ENCODE measurements at regions not wholly inside any gene's neighbourhood (a gene's known extent, or its start where the extent isn't known, plus 50 kb on each side); places are given as distances from the start of the nearest gene placed in this dataset.

DNA sequence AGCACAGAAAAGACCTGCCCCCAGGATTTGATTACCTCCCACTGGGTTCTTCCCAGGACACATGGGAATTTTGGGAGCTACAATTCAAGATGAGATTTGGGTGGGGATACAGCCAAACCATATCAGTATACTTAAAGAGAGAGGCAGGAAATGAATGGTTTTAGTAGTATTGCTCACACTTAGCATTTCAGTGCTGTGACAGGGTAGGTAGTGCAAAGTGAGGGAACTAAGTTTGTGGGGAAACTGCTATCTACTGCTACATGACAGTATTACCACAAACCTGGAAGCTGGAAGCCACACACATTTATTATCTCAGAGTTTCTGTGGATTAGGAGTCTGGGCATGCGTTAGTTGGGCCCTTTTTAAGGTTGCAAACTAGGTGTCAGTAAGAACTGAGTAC, 450.7 kb downstream of the LPIN1 start:
- TF ChIP-seq, protein P1, sequence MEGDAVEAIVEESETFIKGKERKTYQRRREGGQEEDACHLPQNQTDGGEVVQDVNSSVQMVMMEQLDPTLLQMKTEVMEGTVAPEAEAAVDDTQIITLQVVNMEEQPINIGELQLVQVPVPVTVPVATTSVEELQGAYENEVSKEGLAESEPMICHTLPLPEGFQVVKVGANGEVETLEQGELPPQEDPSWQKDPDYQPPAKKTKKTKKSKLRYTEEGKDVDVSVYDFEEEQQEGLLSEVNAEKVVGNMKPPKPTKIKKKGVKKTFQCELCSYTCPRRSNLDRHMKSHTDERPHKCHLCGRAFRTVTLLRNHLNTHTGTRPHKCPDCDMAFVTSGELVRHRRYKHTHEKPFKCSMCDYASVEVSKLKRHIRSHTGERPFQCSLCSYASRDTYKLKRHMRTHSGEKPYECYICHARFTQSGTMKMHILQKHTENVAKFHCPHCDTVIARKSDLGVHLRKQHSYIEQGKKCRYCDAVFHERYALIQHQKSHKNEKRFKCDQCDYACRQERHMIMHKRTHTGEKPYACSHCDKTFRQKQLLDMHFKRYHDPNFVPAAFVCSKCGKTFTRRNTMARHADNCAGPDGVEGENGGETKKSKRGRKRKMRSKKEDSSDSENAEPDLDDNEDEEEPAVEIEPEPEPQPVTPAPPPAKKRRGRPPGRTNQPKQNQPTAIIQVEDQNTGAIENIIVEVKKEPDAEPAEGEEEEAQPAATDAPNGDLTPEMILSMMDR (IDR thresholded peaks at IDR 0.05), result no peak
- no peak for TF ChIP-seq EZH2 (IDR thresholded peaks at IDR 0.05; ENCODE audit: borderline replicate concordance, insufficient read depth, low read depth, low read length, poor library complexity, severe bottlenecking)
- no peaks in the 10 kb centered on the region for H3K27me3 ChIP-seq (replicated peaks in 1 of 4; ENCODE audit: control extremely low read depth in 1 of 4, control insufficient read depth in 3 of 4, insufficient read depth in 4 of 4, low read length in 3 of 4)
- H3K4me2 ChIP-seq (replicated peaks; ENCODE audit: low read depth, low read length, poor library complexity, severe bottlenecking), result no peak overlapping the region
- peaks cover 6% of the 10 kb centered on the region in 2 donors for H3K4me1 ChIP-seq (ENCODE audit: control insufficient read depth in 2 of 2, insufficient read depth in 2 of 2, low read length in 2 of 2)
- H3K79me2 ChIP-seq (ENCODE audit: control insufficient read depth, insufficient read depth, low read length), result no peaks in the 10 kb centered on the region
- Mint-ChIP-seq H3K4me1 (peaks cover 19% of the 10 kb centered on the region), H3K4me3 (no peak overlapping the region), H3K27me3 (no peaks in the 10 kb centered on the region), H3K9me3 (ENCODE audit: insufficient read depth) (peaks cover 2% of the 10 kb centered on the region), H3K27ac (no peak overlapping the region)
- H3K9ac ChIP-seq (ENCODE audit: low read length), result no peak overlapping the region
- H3K27ac ChIP-seq (ENCODE audit: low read length in 2 of 2), result no peak overlapping the region
- peaks cover 2 to 7% (median 4%) of the 10 kb centered on the region in 3 donors for H3K9me3 ChIP-seq (ENCODE audit: control extremely low read depth in 1 of 3, control insufficient read depth in 2 of 3, insufficient read depth in 1 of 3, low read length in 2 of 3)
- no peaks in the 10 kb centered on the region for H4K20me1 ChIP-seq (ENCODE audit: control insufficient read depth, insufficient read depth, low read length, poor library complexity, severe bottlenecking)
- H3K36me3 ChIP-seq (replicated peaks in 1 of 2; ENCODE audit: control extremely low read depth in 1 of 2, control insufficient read depth in 1 of 2, extremely low read depth in 1 of 2, insufficient read depth in 2 of 2, low read length in 1 of 2), result no peaks in the 10 kb centered on the region
- ATAC-seq (ENCODE audit: low read depth) (no peak), DNase-seq (no peak)
- ChIA-PET POLR2A (no interaction called here), CTCF (no interaction called here)
- no peak overlapping the region for H3K4me3 ChIP-seq (ENCODE audit: control extremely low read depth in 1 of 5, extremely low read depth in 1 of 5, insufficient read depth in 1 of 5, low read depth in 2 of 5, low read length in 4 of 5)
- 100% methylated on average over 1 of the region's 1 CpG for WGBS (ENCODE audit: insufficient coverage)
- no peak overlapping the region for H2AFZ ChIP-seq (ENCODE audit: insufficient read depth, low read depth, low read length, poor library complexity, severe bottlenecking)
- intact Hi-C loops (cut with micrococcal nuclease), result no loop called here

GRCh38 chr2:12199491-12200211, 453.2 kb downstream of the LPIN1 start:
- ChIA-PET POLR2A (interaction anchor here (1.0 kb wide), 1 partner anchor 15 kb away, joined by 6 read pairs; no protein-coding TSS in a partner anchor), CTCF (no interaction called here)
- Histone ChIP-seq H4K20me1 (ENCODE audit: control insufficient read depth, insufficient read depth, low read length, poor library complexity, severe bottlenecking) (no peaks in the 10 kb centered on the region), H3K9ac (ENCODE audit: low read length) (no peak overlapping the region), H3K4me1 (ENCODE audit: control insufficient read depth in 2 of 2, insufficient read depth in 2 of 2, low read length in 2 of 2) (no peaks in the 10 kb centered on the region), H3K27ac (ENCODE audit: low read length in 2 of 2) (no peak overlapping the region), H3K9me3 (ENCODE audit: control extremely low read depth in 1 of 3, control insufficient read depth in 2 of 3, insufficient read depth in 1 of 3, low read length in 2 of 3) (peaks cover 0 to 6% (median 5%) of the 10 kb centered on the region in 3 donors), H3K36me3 (replicated peaks in 1 of 2; ENCODE audit: control extremely low read depth in 1 of 2, control insufficient read depth in 1 of 2, extremely low read depth in 1 of 2, insufficient read depth in 2 of 2, low read length in 1 of 2) (no peaks in the 10 kb centered on the region), H3K27me3 (replicated peaks in 1 of 4; ENCODE audit: control extremely low read depth in 1 of 4, control insufficient read depth in 3 of 4, insufficient read depth in 4 of 4, low read length in 3 of 4) (no peaks in the 10 kb centered on the region), H2AFZ (ENCODE audit: insufficient read depth, low read depth, low read length, poor library complexity, severe bottlenecking) (no peak overlapping the region), H3K4me3 (ENCODE audit: control extremely low read depth in 1 of 5, extremely low read depth in 1 of 5, insufficient read depth in 1 of 5, low read depth in 2 of 5, low read length in 4 of 5) (no peak overlapping the region), H3K79me2 (ENCODE audit: control insufficient read depth, insufficient read depth, low read length) (no peaks in the 10 kb centered on the region), H3K4me2 (replicated peaks; ENCODE audit: low read depth, low read length, poor library complexity, severe bottlenecking) (no peak overlapping the region)
- DNase-seq (no peak), ATAC-seq (ENCODE audit: low read depth) (no peak)
- H3K9me3 Mint-ChIP-seq (ENCODE audit: insufficient read depth), result peaks cover under 1% of the 10 kb centered on the region
- H3K27me3 Mint-ChIP-seq, result no peaks in the 10 kb centered on the region
- no peak overlapping the region for H3K27ac Mint-ChIP-seq
- peaks cover 5% of the 10 kb centered on the region for H3K4me1 Mint-ChIP-seq
- H3K4me3 Mint-ChIP-seq, result no peak overlapping the region
- intact Hi-C loops (cut with micrococcal nuclease), result no loop called here
- TF ChIP-seq EZH2 (IDR thresholded peaks at IDR 0.05; ENCODE audit: borderline replicate concordance, insufficient read depth, low read depth, low read length, poor library complexity, severe bottlenecking), result no peak
- TF ChIP-seq, protein P1 (IDR thresholded peaks at IDR 0.05), result no peak
- WGBS (ENCODE audit: insufficient coverage), result 100% methylated on average over 3 of the region's 8 CpGs

Data from B cell (primary cell).